ENCODE measurements at regions not wholly inside any gene's neighbourhood (a gene's known extent, or its start where the extent isn't known, plus 50 kb on each side); places are given as distances from the start of the nearest gene placed in this dataset.

DNA sequence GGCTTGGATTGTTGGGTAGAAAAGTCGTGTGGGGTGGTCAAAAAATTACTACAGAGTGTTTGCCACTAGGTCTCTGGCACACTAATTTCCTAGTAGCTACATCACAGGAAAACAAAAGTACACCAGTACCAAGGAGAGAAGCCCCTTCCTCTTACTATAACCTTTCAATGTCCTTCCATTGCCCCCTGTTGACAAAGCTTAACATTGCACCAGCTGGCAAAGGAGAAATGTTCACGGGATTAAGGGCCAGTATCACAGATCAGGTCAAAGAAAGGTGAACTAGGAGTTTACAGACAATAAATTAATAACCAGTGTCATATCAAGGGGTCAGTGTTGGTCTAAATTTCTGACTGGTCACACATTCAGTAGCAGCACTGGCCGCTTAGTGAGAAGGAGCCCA is 1139.6 kb upstream of the FAM98A start:
- no peak for TF ChIP-seq CTCF (IDR thresholded peaks at IDR 0.05; ENCODE audit: borderline replicate concordance)
- no peak overlapping the region for H3K4me3 ChIP-seq
- no peak overlapping the region for H3K27ac ChIP-seq (replicated peaks)

GRCh38 chr2:34737146-34737545 is 1138.0 kb upstream of the FAM98A start:
- no peak for TF ChIP-seq CTCF (IDR thresholded peaks at IDR 0.05; ENCODE audit: borderline replicate concordance)
- no peak for DNase-seq
- Histone ChIP-seq H3K27ac (replicated peaks) (no peak overlapping the region), H3K4me3 (no peak overlapping the region), H3K4me1 (no peaks in the 10 kb centered on the region), H3K36me3 (no peaks in the 10 kb centered on the region), H3K27me3 (ENCODE audit: low read depth) (no peaks in the 10 kb centered on the region), H3K9me3 (replicated peaks) (no peaks in the 10 kb centered on the region)
- intact Hi-C loops (cut with micrococcal nuclease): no loop called here

More for the DNA sequence above, 1139.6 kb upstream of the FAM98A start:
- DNase-seq: no peak
- Histone ChIP-seq H3K36me3 (no peaks in the 10 kb centered on the region), H3K27me3 (ENCODE audit: low read depth) (no peaks in the 10 kb centered on the region), H3K4me1 (no peaks in the 10 kb centered on the region), H3K9me3 (replicated peaks) (no peaks in the 10 kb centered on the region)
- intact Hi-C loops (cut with micrococcal nuclease): no loop called here

DNA sequence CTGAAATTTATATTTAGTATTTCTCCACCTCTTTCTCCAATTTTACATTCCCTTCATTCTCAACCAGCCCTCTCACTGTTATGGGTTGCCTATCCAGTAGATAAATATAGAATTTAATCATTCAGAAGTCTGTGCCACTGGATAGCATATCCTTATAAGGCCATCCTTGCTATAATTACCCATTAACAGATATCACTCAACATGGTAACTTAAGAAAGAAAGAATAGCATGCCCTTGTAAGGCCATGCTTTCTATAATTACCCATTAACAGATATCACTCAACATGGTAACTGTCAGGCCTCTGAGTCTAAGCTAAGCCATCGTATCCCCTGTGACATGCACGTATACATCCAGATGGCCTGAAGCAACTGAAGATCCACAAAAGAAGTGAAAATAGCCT is 1137.4 kb upstream of the FAM98A start:
- Histone ChIP-seq H3K27ac (replicated peaks) (no peak overlapping the region), H3K9me3 (replicated peaks) (no peaks in the 10 kb centered on the region), H3K27me3 (ENCODE audit: low read depth) (no peaks in the 10 kb centered on the region), H3K36me3 (no peaks in the 10 kb centered on the region), H3K4me3 (no peak overlapping the region), H3K4me1 (no peaks in the 10 kb centered on the region)
- no peak for TF ChIP-seq CTCF (IDR thresholded peaks at IDR 0.05; ENCODE audit: borderline replicate concordance)
- no peak for DNase-seq
- intact Hi-C loops (cut with micrococcal nuclease): no loop called here

DNA sequence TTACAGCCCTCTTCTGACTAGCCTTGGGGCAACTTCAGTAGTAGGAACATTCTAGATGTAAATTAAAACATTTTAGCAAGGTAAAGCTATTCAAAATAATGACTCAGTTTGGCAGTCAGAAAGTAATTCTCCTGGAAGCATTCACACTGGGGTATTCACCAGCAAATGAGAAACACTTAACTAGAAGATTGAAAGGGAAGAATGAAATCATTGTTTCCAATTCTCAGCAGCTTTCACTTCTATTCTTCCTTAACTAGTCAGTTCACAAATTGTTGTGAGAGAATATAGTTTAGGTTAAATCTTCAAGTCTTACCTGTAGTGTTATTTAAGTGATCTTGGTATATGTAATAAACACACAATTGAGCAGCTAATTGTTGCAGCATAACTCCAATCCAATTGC is 1135.6 kb upstream of the FAM98A start:
- no peaks in the 10 kb centered on the region for H3K27me3 ChIP-seq (ENCODE audit: low read depth)
- H3K4me3 ChIP-seq: no peak overlapping the region
- H3K36me3 ChIP-seq: no peaks in the 10 kb centered on the region
- intact Hi-C loops (cut with micrococcal nuclease): no loop called here
- H3K4me1 ChIP-seq: no peaks in the 10 kb centered on the region
- TF ChIP-seq CTCF (IDR thresholded peaks at IDR 0.05; ENCODE audit: borderline replicate concordance): no peak
- H3K27ac ChIP-seq (replicated peaks): no peak overlapping the region
- DNase-seq: no peak
- H3K9me3 ChIP-seq (replicated peaks): no peaks in the 10 kb centered on the region

DNA sequence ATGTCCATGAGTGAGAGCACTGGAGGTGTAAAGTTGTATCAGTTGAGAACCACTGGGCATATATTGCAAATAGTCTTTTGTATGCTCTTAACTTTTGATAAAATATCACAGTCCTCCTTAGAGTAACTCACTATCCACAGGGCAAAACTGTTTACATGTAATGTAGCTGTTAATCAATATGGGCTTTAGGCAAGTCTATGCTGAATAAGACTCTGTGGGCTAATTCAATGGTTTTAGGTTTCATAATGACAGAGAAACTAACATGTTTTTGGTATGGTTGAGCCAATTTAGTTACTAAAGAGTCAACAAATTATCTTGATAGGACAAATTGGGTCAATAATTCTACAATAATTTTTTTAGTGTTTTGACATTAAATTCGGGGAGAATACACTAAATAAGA is 1134.9 kb upstream of the FAM98A start:
- Histone ChIP-seq H3K27ac (replicated peaks) (no peak overlapping the region), H3K4me3 (no peak overlapping the region), H3K36me3 (no peaks in the 10 kb centered on the region), H3K27me3 (ENCODE audit: low read depth) (no peaks in the 10 kb centered on the region), H3K9me3 (replicated peaks) (no peaks in the 10 kb centered on the region), H3K4me1 (no peaks in the 10 kb centered on the region)
- no peak for TF ChIP-seq CTCF (IDR thresholded peaks at IDR 0.05; ENCODE audit: borderline replicate concordance)
- intact Hi-C loops (cut with micrococcal nuclease): no loop called here
- no peak for DNase-seq

DNA sequence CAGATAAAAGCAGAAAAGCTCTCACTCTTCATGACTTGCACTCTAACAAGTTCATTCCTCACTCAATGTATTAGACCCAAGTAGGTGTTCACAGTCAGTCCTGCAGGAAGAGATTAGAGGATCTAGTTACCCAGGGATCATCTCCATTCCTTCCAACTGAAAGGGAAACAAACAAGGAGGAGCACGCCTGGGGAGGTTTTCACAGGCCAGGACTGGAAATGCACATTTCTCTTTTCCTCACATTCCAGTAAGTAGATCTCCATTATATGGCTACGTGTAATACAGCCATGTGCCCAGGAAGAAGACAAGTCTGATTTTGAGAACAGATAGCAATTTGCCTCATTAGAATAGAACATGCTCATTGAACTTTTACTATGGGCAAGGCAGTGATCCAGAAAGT is 1132.2 kb upstream of the FAM98A start:
- Histone ChIP-seq H3K9me3 (replicated peaks) (no peaks in the 10 kb centered on the region), H3K36me3 (no peaks in the 10 kb centered on the region), H3K27ac (replicated peaks) (no peak overlapping the region), H3K4me1 (no peaks in the 10 kb centered on the region), H3K27me3 (ENCODE audit: low read depth) (no peaks in the 10 kb centered on the region), H3K4me3 (no peak overlapping the region)
- TF ChIP-seq CTCF (IDR thresholded peaks at IDR 0.05; ENCODE audit: borderline replicate concordance): no peak
- DNase-seq: no peak
- intact Hi-C loops (cut with micrococcal nuclease): no loop called here

Measured in left ventricle myocardium inferior (tissue), 1 donor.